Peyer's patch (tissue), 4 donors: ENCODE measurements at regions not wholly inside any gene's neighbourhood (a gene's known extent, or its start where the extent isn't known, plus 50 kb on each side); places are given as distances from the start of the nearest gene placed in this dataset.

ENCODE experiments used
- DNase-seq, 3 donors: peaks; one replicate each; pipeline ENCODE4 v3.0.0-alpha.2; 2017 to 2019
- H3K27ac ChIP-seq, 4 donors: fragments of 200-600 bp; sonication (generic); one replicate each; pipeline ENCODE4 v1.5.1; 2016 to 2019
- H3K27me3 ChIP-seq, 2 donors: fragments of 200-600 bp; sonication (generic); one replicate each; pipeline ENCODE4 v1.5.1; 2019
- H3K36me3 ChIP-seq, 3 donors: fragments of 200-600 bp; sonication (generic); one replicate each; pipeline ENCODE4 v1.5.1; 2016 to 2019
- H3K4me1 ChIP-seq, 4 donors: fragments of 200-600 bp; sonication (generic); one replicate each; pipeline ENCODE4 v1.5.1; 2016 to 2019
- H3K4me3 ChIP-seq, 4 donors: fragments of 200-600 bp; sonication (generic); 1 replicate in 3 of 4; 2 replicates in 1 of 4; pipeline ENCODE4 v1.5.1; 2016 to 2019; ENCODE audit warnings: mild to moderate bottlenecking in 1 of 4
- H3K9me3 ChIP-seq, 4 donors: fragments of 200-600 bp; sonication (generic); one replicate each; pipeline ENCODE4 v1.5.1; 2016 to 2019; ENCODE audit warnings: mild to moderate bottlenecking in 1 of 4
- POLR2A ChIP-seq, 2 donors: fragments of 450-650 bp; IDR thresholded peaks; one replicate each; pipeline ENCODE4 v1.5.1; 2017; ENCODE audit warnings: antibody characterized with exemption in 2 of 2, mild to moderate bottlenecking in 2 of 2, moderate library complexity in 2 of 2
- TF ChIP-seq, protein P1 (sequence below), 6 experiments: fragments of 450-650 bp in 4 of 6; fragments of 200-600 bp in 2 of 6; sonication (generic) in 1 of 6; IDR thresholded peaks; one replicate each; pipeline ENCODE4 v1.5.1; 2017 to 2019; ENCODE audit warnings: antibody characterized with exemption in 6 of 6, mild to moderate bottlenecking in 3 of 6, moderate library complexity in 1 of 6

DNA sequence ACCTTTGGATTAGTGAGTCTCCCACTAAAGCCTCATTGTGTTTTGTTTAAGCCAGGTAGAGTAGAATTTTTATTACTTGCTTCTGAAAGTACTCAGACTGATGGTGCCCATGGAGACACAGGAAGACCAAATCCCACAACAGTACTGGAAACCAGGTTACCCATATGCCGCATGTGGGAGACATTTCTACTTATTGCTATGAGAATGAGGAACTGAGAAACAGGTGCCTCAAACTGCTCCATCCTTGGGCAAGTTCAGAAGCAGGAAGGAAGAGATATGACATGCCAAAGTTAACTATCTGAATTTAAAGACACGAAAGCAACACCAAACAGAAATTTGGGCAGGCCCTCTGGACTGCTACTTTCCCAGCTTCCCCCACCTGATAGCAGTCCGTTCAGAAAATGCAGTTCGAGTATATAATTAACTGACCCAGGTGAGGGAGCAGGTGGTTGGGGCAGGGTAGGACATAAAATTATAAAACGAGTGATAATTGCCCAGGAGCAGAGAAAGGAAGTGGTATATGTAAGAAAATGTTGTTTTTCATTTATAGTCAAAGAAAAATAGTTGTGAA is 382.3 kb upstream of the MTPN start:
- TF ChIP-seq, protein P1, sequence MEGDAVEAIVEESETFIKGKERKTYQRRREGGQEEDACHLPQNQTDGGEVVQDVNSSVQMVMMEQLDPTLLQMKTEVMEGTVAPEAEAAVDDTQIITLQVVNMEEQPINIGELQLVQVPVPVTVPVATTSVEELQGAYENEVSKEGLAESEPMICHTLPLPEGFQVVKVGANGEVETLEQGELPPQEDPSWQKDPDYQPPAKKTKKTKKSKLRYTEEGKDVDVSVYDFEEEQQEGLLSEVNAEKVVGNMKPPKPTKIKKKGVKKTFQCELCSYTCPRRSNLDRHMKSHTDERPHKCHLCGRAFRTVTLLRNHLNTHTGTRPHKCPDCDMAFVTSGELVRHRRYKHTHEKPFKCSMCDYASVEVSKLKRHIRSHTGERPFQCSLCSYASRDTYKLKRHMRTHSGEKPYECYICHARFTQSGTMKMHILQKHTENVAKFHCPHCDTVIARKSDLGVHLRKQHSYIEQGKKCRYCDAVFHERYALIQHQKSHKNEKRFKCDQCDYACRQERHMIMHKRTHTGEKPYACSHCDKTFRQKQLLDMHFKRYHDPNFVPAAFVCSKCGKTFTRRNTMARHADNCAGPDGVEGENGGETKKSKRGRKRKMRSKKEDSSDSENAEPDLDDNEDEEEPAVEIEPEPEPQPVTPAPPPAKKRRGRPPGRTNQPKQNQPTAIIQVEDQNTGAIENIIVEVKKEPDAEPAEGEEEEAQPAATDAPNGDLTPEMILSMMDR (IDR thresholded peaks at IDR 0.05) = no peak
- no peak for TF ChIP-seq POLR2A (IDR thresholded peaks at IDR 0.05)
- Histone ChIP-seq H3K36me3 (no peaks in the 10 kb centered on the region), H3K27me3 (no peaks in the 10 kb centered on the region), H3K27ac (no peak overlapping the region), H3K4me3 (no peak overlapping the region), H3K9me3 (no peaks in the 10 kb centered on the region), H3K4me1 (no peaks in the 10 kb centered on the region)
- DNase-seq = no peak

DNA sequence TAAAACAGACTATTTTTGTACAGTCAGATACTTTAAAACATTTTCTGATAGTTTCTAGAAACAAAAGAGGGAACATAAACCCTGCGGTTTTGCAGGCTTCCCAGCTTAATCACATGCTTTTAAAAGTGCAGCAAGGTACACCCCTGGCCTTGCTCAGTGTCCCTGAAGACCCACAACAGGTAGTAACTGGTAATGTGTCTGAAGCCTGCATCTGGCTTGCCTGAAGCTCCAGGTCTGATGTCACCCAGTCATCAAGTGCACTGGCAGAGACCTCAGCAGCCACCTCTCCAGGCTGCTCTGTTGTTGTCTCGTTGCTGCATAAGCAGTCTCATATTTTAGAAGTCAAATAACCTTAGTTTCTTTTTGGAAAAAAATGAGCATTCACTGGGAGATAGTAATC is 376.1 kb upstream of the MTPN start:
- Histone ChIP-seq H3K27ac (no peak overlapping the region), H3K27me3 (no peaks in the 10 kb centered on the region), H3K9me3 (no peaks in the 10 kb centered on the region), H3K4me1 (no peaks in the 10 kb centered on the region), H3K36me3 (no peaks in the 10 kb centered on the region), H3K4me3 (no peak overlapping the region)
- TF ChIP-seq, protein P1 (IDR thresholded peaks at IDR 0.05) = no peak
- no peak for TF ChIP-seq POLR2A (IDR thresholded peaks at IDR 0.05)
- no peak for DNase-seq

DNA sequence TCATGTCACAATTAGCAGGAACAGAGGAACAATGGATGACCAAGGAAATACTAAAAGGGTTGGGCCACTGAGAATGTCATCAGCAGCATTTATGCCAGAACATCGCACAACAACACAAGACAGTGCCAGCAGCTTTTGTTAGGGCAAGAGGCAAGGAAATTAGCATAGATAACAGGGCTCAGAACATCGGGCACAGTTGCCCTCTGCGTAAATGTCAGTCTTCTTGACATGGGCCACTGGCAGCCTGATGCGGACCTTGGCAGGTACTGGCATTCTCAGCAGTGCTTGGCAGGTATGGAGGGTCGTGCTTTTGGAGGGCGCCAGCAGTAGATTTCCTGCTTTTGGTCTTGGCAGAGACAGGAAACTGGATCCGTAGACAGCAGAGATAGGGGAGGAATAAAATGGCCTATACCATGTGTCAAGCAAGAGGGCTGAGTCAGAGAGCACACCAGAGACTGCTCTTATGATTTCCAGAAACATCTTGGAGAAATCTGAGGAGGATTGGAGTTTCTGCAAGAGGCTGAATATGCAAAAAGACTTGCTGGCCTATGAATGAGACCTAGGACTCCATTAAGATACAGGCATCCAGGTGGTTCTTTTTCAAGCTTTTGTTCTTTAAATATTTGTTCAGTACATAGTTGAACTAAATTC is 371.5 kb upstream of the MTPN start:
- no peak for DNase-seq
- Histone ChIP-seq H3K9me3 (no peaks in the 10 kb centered on the region), H3K4me3 (no peak overlapping the region), H3K27me3 (no peaks in the 10 kb centered on the region), H3K4me1 (no peaks in the 10 kb centered on the region), H3K36me3 (no peaks in the 10 kb centered on the region), H3K27ac (no peak overlapping the region)
- TF ChIP-seq, protein P1 (IDR thresholded peaks at IDR 0.05) = no peak
- TF ChIP-seq POLR2A (IDR thresholded peaks at IDR 0.05) = no peak

DNA sequence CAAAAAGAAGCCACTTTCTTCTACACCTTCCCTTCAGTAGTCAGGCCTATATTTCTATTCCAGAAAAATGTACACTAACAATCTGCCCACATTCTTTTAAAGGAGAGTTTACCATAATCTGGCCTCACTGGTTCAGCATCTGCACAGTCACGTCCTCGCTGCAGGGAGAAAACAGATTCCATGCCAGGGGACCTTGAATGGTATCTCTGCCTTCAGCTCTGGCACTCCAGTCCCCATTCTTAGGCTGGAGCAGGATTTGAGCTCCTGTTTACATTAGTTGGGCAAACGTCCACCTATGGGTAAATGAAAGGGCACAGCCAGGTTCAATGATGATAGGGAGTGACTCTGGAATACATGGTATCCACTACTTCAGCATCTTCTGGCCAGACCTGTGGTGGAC is 371.0 kb upstream of the MTPN start:
- Histone ChIP-seq H3K27me3 (no peaks in the 10 kb centered on the region), H3K4me1 (no peaks in the 10 kb centered on the region), H3K27ac (no peak overlapping the region), H3K36me3 (no peaks in the 10 kb centered on the region), H3K4me3 (no peak overlapping the region), H3K9me3 (no peaks in the 10 kb centered on the region)
- TF ChIP-seq POLR2A (IDR thresholded peaks at IDR 0.05) = no peak
- TF ChIP-seq, protein P1 (IDR thresholded peaks at IDR 0.05) = no peak
- DNase-seq = no peak

DNA sequence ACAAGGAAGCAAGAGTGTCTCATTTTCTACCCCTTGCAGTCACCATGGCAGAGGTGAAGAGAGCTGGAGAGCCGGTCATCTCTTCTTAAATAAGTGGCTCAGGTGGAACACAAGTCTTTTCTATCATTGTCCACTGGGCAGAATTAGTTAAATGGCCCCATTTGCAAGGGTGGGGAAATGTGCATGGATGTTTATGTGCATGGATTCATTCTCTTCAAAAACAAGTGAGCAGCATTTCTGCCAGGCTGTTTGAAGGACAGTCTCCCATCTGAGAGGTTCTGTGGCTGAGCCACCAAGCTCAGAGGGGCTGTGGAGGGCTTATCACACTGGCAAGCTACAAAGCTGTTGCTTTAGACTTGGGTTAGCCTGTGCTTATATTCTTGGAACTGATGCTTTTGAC is 370.3 kb upstream of the MTPN start:
- Histone ChIP-seq H3K4me1 (no peaks in the 10 kb centered on the region), H3K36me3 (no peaks in the 10 kb centered on the region), H3K4me3 (no peak overlapping the region), H3K27me3 (no peaks in the 10 kb centered on the region), H3K27ac (no peak overlapping the region), H3K9me3 (no peaks in the 10 kb centered on the region)
- no peak for DNase-seq
- TF ChIP-seq, protein P1 (IDR thresholded peaks at IDR 0.05) = no peak
- TF ChIP-seq POLR2A (IDR thresholded peaks at IDR 0.05) = no peak
